Renal cortex interstitium (tissue), 11 donors: ENCODE measurements at regions not wholly inside any gene's neighbourhood (a gene's known extent, or its start where the extent isn't known, plus 50 kb on each side); places are given as distances from the start of the nearest gene placed in this dataset.
"Not testable (repeated sequence)": the region's sequence is repeated elsewhere in the genome, so short reads cannot be mapped to it uniquely, and the experiment has no call there.

ENCODE experiments used
- DNase-seq, 11 donors: peaks; one replicate each; pipeline ENCODE4 v3.0.0-alpha.2; 2013; ENCODE audit warnings: low read depth in 9 of 11, low spot score in 4 of 11; ENCODE audit errors: extremely low read depth in 1 of 11

DNA sequence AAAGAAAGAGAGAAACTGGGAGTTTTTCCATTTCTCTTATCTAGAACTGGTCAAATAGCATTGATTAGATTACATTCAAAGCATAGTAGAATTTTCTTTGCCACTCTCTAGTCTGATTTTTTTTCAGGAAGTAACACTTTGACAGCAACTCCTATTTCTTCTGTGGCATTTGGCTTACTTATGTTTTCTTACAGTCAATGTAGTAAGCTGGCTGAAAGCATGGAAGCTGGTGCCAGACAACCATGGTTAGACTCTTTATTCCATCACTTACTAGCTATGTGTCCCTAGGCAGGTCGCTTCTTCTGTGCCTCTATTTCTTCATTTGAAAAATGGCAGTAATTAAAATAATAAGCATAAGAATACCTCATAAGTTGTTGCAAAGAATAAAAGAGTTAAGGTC, 54.2 kb upstream of the OPRM1 start:
- no peak for DNase-seq

DNA sequence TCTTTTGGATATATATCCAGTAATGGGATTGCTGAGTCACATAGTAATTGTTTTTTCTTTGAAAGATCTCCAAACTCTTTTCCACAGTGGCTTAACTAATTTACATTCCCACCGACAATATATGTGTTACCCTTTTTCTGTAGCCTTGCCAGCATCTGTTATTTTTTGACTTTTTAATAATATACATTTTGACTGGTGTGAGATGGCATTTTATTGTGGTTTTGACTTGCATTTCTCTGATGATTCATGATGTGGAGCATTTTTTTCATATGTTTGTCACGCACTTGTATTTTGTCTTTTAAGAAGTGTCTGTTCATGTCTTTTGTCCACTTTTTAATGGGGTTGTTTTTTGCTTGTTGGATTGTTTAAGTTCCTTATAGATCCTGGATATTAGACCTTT, 58.9 kb upstream of the OPRM1 start:
- DNase-seq: no peak

GRCh38 chr6:153978911-153979548, 60.0 kb upstream of the OPRM1 start:
- not testable (repeated sequence) for DNase-seq

- no peak for DNase-seq
These were observed 61.9 kb upstream of the OPRM1 start for GRCh38 chr6:153976921-153977693.

- no peak for DNase-seq
These were observed 73.0 kb upstream of the OPRM1 start for GRCh38 chr6:153966001-153966400.

DNA sequence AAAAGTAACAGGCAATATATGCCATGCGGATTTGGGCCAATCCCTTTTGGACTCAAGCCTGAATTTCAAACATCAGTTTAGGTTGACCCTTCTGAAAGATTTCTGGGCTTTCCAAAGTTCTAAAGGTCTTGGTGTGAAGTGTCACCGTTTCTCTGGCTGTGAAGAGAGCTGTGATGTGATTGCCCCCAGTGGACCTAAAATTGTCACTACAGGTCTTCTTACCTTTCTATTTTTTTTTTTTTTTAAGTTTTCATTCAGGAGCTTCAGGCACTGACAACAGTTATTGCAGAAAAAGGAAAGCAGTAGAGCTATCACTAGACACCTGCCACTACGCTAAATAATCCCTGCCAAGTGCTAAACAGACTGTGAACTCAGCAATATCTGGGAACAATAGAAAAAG, 75.7 kb upstream of the OPRM1 start:
- DNase-seq: no peak

GRCh38 chr6:153962555-153962954, 76.5 kb upstream of the OPRM1 start:
- DNase-seq: no peak

DNA sequence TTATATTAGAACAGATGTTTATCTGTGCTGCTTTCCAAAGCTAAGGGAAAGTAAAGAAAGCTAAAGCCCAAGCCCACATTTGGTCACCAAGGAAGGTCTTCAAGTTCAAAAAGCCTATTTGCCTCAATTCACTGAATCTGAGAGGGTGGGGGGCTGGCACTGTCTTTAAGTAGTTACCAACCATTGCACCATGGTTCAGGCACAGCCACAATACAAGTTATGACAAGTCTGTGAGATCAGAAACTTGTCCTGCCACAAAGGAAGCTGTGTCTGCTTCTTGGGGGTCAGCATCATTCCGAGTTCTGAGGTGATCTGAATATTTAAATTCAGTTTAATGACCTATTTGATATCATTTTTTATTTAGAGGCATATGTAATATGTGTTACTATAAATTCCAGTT, 78.3 kb upstream of the OPRM1 start:
- no peak for DNase-seq

DNA sequence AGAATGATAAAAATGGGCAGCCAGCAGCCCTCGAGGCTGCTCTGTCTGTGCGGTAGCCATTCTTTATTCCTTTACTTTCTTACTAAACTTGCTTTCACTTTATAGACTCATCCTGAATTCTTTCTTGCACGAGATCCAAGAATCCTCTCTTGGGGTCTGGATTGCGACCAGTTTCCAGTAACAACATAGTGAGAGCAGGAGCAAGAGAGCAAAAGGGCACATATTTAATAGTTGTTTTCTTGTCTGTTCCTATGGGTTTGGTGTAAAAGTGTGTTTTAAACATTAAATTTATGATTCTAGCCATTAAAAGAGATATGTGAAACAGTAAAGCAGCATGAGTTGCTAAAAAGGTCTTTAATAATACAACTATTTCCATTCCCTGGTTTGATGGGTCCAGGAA, 78.8 kb upstream of the OPRM1 start:
- no peak for DNase-seq

DNA sequence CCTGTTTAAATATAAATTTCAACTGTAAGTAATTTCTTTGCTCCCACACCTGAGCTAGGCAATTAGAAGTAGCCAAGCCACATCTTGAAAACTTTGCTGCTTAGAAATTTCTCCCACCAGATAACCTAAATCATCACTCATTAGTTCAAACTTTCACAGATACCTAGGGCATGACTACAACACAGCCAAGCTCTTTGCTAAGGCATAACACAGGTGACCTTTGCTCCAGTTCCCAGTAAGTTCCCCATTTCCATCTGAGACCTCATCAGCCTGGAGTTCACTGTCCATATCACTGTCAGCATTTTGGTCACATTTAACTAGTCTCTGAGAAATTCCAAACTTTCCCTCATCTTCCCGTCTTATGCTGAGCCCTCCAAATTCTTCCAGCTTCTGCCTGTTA, 79.8 kb upstream of the OPRM1 start:
- DNase-seq: no peak

DNA sequence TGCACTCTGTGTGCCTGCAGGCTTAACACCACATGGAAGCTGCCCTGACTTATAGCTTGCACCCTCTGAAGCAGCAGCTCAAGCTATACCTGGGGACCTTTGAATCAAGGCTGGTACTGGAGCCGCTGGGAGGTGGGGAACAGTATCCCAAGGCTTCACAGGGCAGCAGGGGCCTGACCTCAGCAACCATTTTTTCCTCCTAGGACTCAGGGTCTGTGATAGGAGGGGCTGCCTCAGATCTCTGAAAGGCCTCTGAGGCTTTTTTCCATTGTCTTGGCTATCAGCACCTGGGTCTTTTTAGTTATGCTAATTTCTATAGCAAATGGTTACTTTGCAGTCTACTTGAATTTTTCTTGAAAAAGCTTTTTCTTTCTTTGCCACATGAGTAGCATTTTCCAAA, 80.2 kb upstream of the OPRM1 start:
- no peak for DNase-seq

DNA sequence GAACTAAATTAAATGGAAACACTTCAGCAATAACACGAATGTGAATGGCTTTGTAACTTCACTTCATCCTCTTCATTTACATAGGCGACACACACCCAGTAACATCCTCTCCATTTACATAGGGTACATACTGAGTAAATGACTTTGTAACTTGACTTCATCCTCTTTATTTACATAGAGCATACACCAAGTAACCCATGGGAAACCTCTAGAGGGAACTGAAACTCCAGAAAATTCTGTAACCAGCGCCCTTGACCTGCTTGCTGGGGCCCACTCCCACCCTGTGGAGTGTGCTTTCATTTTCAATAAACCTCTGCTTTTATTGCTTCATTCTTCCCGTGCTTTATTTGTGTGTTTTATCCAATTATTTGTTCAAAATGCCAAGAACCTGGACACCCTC, 81.6 kb upstream of the OPRM1 start:
- no peak for DNase-seq

GRCh38 chr6:153956808-153957207, 82.2 kb upstream of the OPRM1 start:
- no peak for DNase-seq

DNA sequence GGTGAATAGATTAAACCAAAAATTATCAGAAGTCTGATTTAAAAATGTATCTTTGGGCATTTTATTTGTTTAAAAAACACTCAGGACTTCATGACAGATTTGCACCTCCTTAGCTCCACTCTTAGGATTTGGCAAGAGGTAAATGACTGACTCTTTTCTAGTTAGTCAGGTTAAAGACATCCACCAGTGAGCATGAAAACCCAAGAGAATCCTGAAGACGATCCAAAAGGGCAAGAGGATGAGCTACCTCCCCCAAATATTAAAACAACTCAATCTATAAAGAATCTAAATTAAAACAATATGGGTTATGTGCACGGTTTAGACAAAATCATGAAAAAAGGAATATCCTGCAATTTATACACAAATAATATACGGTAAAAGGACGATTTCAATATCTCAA, 89.4 kb upstream of the OPRM1 start:
- DNase-seq: no peak

DNA sequence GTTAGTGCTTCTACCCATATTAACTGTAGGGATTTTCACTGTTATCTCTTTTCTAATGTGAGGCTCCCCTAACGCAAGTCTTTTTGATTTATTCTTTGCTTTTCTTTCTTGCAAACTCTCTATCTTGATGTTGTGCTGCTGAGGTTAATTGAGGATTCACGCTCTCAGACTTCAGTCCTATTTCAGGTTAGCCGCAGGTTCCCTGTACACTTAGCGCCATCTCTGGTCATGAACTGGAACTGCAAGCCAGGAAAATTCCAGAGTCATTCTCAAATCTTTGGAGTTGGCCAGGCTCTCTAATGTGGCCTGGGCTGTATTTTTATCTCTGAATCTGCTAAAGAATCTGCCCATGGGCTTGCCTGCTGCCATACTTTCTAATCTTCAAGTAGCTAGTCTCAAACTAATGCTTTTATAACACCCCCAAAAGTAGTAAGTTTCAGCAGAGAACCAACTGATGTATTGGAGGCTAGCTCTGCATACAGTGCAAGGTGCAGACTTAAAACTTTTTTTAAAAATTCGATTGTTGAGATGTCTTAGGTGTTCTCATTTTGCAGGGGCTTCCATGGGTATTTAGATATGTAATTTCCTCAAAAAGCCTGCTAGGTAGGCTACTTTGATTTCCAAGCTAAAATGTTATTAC, 91.1 kb upstream of the OPRM1 start:
- DNase-seq: peak in 9 of 11 donors; percentile 3 to 21 (median 12)

GRCh38 chr6:153944201-153944600, 94.8 kb upstream of the OPRM1 start:
- no peak for DNase-seq

DNA sequence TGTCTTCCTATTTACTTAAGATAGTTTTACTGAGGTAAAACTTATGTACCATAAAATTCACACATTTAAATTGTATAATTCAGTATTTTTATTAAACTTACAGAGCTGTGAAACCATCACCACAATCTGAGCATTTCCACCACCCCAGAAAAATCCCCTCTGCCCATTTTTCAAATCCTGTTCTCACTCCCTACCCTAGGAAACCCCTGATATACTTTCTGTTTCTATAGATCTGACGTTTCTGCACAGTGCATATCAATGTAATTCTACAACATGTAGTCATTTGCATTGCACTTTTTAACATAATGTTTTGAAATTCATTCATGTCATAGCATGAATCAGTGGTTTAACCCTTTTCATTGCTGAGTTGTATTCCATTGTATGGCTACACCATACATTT, 96.7 kb upstream of the OPRM1 start:
- DNase-seq: no peak

DNA sequence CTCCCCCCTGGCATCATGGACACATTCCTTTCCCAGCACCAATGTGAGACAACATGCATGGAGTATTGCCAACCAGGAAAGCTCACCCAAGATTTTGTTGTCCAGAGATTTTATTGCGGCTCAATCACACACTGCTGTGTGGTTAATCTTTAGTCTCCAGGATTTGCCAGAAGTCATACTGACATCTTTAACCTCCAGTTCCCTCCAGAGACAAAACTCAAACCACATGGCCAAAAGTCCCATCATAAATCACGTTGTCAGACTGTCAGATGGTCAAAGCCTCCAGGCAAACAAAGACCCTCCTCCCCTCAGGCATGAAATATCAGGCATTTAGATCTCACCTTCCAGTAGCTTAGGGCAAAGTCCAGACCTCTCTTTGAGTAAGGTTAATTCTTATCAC, 97.3 kb upstream of the OPRM1 start:
- DNase-seq: peak in 2 of 11 donors; percentile 3 to 5

- no peak for DNase-seq
These were observed 100.2 kb upstream of the OPRM1 start for GRCh38 chr6:153938876-153939275.

- DNase-seq: no peak
These were observed 107.6 kb upstream of the OPRM1 start for GRCh38 chr6:153931431-153931830.

- no peak for DNase-seq
These were observed 111.2 kb upstream of the OPRM1 start for GRCh38 chr6:153927867-153928266.
